Brain microvascular endothelial cell (primary cell): ENCODE measurements at regions not wholly inside any gene's neighbourhood (a gene's known extent, or its start where the extent isn't known, plus 50 kb on each side); places are given as distances from the start of the nearest gene placed in this dataset.

Experiments used
- DNase-seq: peaks from one replicate; pipeline ENCODE4 v3.0.0-alpha.2; 2020
- H3K27ac ChIP-seq: fragments of 250-450 bp; sonication (Bioruptor Pico); 2 replicates; pipeline ENCODE4 v1.5.1; 2020; ENCODE audit warnings: mild to moderate bottlenecking, moderate library complexity
- H3K27me3 ChIP-seq: fragments of 250-450 bp; sonication (Bioruptor Pico); replicated peaks from 2 replicates; pipeline ENCODE4 v1.5.1; 2020; ENCODE audit warnings: mild to moderate bottlenecking
- H3K36me3 ChIP-seq: fragments of 250-450 bp; sonication (Bioruptor Pico); replicated peaks from 2 replicates; pipeline ENCODE4 v1.5.1; 2020; ENCODE audit warnings: mild to moderate bottlenecking
- H3K4me3 ChIP-seq: 2 replicates; pipeline ENCODE4 v1.5.1; 2011; ENCODE audit warnings: low read depth, mild to moderate bottlenecking, control low read depth, low read length, moderate library complexity
- in situ Hi-C: cut with HindIII; loops from 2 replicates; pipeline ENCODE4 v1.10.0; 2017; ENCODE audit warnings: low sequenced_read_pairs, low pct_ligation_motif_present
- TF ChIP-seq, protein P1 (sequence below): IDR thresholded peaks from 2 replicates; pipeline ENCODE4 v1.5.1; 2011; ENCODE audit warnings: low read depth, mild to moderate bottlenecking, moderate library complexity, low read length, control low read depth, inconsistent platforms; ENCODE audit errors: missing control alignments

DNA sequence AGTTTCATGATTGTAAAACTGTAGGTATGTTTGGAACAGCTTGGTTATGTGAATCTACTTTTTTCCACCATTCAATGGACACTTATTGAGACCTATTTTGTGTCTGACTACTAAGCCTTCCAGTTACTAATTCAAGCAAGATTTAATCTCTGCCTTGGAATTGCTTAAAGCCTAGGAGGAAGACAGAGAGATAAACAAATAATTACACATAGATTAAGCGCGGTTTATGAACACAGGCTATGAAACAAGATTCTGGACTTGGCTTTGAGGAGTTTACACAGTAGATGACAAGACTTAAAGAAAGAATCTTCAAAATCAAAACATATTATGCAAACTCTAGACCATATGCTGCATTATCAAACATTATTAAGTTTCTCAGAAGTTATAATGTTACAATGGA is 340.4 kb downstream of the RASEF start:
- no peaks in the 10 kb centered on the region for H3K36me3 ChIP-seq
- H3K4me3 ChIP-seq: no peak overlapping the region
- TF ChIP-seq, protein P1, sequence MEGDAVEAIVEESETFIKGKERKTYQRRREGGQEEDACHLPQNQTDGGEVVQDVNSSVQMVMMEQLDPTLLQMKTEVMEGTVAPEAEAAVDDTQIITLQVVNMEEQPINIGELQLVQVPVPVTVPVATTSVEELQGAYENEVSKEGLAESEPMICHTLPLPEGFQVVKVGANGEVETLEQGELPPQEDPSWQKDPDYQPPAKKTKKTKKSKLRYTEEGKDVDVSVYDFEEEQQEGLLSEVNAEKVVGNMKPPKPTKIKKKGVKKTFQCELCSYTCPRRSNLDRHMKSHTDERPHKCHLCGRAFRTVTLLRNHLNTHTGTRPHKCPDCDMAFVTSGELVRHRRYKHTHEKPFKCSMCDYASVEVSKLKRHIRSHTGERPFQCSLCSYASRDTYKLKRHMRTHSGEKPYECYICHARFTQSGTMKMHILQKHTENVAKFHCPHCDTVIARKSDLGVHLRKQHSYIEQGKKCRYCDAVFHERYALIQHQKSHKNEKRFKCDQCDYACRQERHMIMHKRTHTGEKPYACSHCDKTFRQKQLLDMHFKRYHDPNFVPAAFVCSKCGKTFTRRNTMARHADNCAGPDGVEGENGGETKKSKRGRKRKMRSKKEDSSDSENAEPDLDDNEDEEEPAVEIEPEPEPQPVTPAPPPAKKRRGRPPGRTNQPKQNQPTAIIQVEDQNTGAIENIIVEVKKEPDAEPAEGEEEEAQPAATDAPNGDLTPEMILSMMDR: no peak
- in situ Hi-C loops: no loop called here
- H3K27ac ChIP-seq: no peak overlapping the region
- no peak for DNase-seq
- no peaks in the 10 kb centered on the region for H3K27me3 ChIP-seq

DNA sequence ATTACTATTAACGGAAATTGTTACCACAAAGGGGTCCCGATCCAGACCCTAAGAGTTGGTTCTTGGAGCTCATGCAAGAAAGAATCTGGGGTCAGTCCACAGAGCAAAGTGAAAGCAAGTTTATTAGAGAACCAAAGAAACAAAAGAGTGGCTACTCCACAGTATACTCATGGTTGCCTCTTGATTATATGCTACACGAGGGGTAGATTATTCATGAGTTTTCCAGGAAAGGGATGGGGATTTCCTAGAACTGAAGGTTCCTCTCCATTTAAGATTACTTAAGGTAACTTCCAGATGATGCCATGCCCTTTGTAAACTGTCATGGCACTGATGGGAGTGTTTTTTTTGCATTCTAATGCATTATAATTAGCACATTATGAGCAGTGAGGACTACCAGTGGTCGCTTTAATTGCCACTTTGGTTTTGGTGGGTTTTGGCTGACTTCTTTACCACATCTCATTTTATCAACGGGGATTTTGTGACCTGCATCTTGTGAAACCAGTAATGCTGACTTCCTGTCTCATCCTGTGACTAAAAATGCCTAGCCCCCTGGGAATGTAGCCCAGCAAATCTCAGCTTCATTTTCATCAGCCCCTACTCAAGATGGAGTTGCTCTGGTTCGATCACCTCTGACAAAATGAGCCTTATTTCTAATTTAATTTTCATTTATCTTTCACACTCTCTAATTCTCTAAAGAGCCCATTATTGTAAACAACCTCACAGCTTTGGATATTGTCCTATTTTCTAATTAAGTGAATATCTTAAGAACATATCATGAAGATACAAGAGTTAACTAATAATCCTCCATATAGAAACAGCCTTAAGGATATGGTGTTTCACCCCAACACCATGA is 336.3 kb downstream of the RASEF start:
- H3K4me3 ChIP-seq: no peak overlapping the region
- H3K27ac ChIP-seq: no peak overlapping the region
- TF ChIP-seq, protein P1: no peak
- no peak for DNase-seq
- H3K36me3 ChIP-seq: no peaks in the 10 kb centered on the region
- in situ Hi-C loops: no loop called here
- H3K27me3 ChIP-seq: no peaks in the 10 kb centered on the region

DNA sequence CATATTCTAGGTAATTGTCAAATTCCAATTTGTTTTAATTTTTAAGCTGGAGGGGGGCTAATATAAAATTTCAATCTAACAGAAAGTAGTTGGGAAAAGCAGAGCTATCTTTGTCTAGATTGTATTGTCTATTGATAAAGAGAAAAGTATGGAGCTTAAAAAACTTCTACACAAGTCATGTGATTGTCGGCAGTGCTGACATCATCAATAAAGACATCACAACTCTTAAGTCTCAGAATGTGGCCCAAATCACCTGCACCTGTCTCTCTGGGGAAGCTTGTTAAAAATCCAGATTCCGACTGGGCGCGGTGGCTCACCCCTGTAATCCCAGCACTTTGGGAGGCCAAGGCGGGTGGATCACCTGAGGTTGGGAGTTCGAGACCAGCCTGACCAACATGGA is 333.8 kb downstream of the RASEF start:
- Histone ChIP-seq H3K36me3 (no peaks in the 10 kb centered on the region), H3K27me3 (no peaks in the 10 kb centered on the region), H3K27ac (no peak overlapping the region), H3K4me3 (no peak overlapping the region)
- TF ChIP-seq, protein P1: no peak
- DNase-seq: no peak
- in situ Hi-C loops: no loop called here

DNA sequence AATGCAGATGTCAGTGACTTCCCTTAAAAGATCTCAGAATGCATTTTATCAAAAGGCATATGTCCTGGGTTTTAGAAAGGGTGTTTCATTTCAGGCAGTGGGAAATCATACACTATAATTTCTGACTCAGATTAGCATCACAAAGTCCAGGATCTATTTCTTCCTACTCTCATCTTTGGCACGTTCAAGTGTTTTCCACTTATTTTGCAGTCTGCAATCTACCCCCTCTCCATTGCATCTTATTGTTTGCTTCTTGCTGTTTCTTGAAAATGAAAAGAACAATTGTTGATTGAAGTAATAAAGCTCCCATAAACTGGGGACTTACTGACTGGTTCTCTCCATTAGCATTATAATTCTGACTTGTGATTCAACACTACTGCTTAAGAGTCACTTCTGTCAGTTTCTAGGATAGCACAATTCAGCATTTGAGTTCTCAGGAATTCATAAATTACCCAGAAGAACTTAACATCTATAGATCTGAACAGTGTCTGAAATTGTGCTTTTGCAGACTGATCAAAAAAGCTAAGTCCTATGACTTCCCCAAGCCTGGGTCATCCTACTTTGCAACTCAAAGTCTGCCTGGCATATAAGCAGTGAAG is 332.9 kb downstream of the RASEF start:
- TF ChIP-seq, protein P1: no peak
- in situ Hi-C loops: no loop called here
- no peak for DNase-seq

DNA sequence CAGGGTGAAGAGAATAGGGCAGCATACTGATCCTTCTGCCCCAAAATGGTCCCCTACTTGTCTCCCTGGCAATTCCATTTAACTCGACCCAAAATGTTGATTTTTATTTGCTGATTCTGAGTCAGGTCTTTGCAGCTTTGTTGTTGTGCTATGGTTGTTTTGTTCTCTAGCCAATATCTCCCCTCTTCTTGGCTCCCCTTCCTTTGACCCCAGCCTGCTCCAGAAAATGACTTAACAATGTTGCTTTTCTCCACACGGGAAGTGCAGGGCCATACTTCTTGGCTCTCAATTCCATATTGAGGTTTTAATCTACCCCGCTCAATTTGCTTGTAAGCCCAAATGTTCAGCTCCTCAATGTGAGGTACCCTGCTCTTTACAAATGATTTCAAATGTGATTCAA is 330.0 kb downstream of the RASEF start:
- TF ChIP-seq, protein P1: no peak
- Histone ChIP-seq H3K4me3 (no peak overlapping the region), H3K27ac (no peak overlapping the region), H3K36me3 (no peaks in the 10 kb centered on the region), H3K27me3 (no peaks in the 10 kb centered on the region)
- in situ Hi-C loops: no loop called here
- DNase-seq: no peak

More for the DNA sequence above, 332.9 kb downstream of the RASEF start:
- H3K36me3 ChIP-seq: no peaks in the 10 kb centered on the region
- no peak overlapping the region for H3K4me3 ChIP-seq
- H3K27me3 ChIP-seq: no peaks in the 10 kb centered on the region
- no peak overlapping the region for H3K27ac ChIP-seq
